ENCODE measurements at regions not wholly inside any gene's neighbourhood (a gene's known extent, or its start where the extent isn't known, plus 50 kb on each side); places are given as distances from the start of the nearest gene placed in this dataset.

GRCh38 chr2:138928374-138929021 lies 148.3 kb upstream of the NXPH2 start:
- TF ChIP-seq, protein P1, sequence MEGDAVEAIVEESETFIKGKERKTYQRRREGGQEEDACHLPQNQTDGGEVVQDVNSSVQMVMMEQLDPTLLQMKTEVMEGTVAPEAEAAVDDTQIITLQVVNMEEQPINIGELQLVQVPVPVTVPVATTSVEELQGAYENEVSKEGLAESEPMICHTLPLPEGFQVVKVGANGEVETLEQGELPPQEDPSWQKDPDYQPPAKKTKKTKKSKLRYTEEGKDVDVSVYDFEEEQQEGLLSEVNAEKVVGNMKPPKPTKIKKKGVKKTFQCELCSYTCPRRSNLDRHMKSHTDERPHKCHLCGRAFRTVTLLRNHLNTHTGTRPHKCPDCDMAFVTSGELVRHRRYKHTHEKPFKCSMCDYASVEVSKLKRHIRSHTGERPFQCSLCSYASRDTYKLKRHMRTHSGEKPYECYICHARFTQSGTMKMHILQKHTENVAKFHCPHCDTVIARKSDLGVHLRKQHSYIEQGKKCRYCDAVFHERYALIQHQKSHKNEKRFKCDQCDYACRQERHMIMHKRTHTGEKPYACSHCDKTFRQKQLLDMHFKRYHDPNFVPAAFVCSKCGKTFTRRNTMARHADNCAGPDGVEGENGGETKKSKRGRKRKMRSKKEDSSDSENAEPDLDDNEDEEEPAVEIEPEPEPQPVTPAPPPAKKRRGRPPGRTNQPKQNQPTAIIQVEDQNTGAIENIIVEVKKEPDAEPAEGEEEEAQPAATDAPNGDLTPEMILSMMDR (IDR thresholded peaks at IDR 0.05) = no peak
- no peak for TF ChIP-seq ZFX (IDR thresholded peaks at IDR 0.05; ENCODE audit: borderline replicate concordance)

All from 22Rv1 (cell line).